ENCODE measurements at regions not wholly inside any gene's neighbourhood (a gene's known extent, or its start where the extent isn't known, plus 50 kb on each side); places are given as distances from the start of the nearest gene placed in this dataset.

GRCh38 chr18:22268641-22269128, 99.3 kb downstream of the GATA6 start:
- intact Hi-C loops (cut with DNase I), result no loop called here
- H3K4me1 ChIP-seq, result no peaks in the 10 kb centered on the region
- DNase-seq (ENCODE audit: low spot score in 2 of 2), result no peak
- no peak overlapping the region for H3K27ac ChIP-seq
- H3K9me3 ChIP-seq, result no peaks in the 10 kb centered on the region
- no peaks in the 10 kb centered on the region for H3K36me3 ChIP-seq
- no peak overlapping the region for H3K4me3 ChIP-seq
- H3K27me3 ChIP-seq, result no peaks in the 10 kb centered on the region
- no peak for TF ChIP-seq CTCF (IDR thresholded peaks at IDR 0.05)

DNA sequence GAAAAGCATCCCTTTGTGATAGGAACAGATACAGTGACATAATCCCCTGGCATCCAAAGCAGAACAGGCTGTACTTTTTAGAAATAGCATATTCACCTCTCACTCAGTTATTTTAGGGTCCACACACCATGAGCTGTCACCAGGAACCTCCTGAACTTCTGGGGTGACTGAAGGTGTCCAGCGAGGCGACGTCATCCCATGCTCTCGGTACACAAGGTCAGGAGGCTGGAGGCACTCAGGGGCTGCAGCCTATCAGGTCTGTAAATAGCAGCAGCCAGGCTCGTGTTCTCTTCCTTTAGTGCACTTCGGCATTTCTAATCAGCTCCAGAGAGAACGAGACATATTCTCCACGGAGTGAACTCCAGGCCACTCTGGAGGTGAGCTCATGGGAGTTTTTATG, 98.3 kb downstream of the GATA6 start:
- intact Hi-C loops (cut with DNase I), result no loop called here
- no peak for DNase-seq (ENCODE audit: low spot score in 2 of 2)
- Histone ChIP-seq H3K36me3 (no peaks in the 10 kb centered on the region), H3K4me1 (no peaks in the 10 kb centered on the region), H3K9me3 (no peaks in the 10 kb centered on the region), H3K27me3 (no peaks in the 10 kb centered on the region), H3K4me3 (no peak overlapping the region), H3K27ac (no peak overlapping the region)
- no peak for TF ChIP-seq CTCF (IDR thresholded peaks at IDR 0.05)

DNA sequence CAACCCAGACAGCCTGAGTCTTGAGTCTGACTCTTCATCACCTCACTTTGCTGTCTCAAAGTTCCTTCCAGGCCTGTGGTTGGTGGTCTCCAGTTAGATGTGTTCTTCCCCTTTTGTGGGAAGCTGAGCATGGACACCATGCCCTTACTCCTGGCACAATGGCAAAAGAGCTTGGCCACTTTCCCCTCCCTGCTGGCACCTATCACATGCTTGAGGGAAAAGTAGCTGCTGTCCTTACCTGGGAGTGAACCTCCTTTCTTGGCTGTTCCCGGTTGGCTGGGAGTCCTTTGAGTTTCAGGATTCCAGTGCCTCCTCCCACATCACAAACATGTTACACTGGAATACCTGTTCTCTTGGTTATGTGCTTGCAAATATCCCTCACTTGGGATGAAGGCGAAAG, 97.8 kb downstream of the GATA6 start:
- intact Hi-C loops (cut with DNase I), result no loop called here
- Histone ChIP-seq H3K9me3 (no peaks in the 10 kb centered on the region), H3K4me1 (no peaks in the 10 kb centered on the region), H3K4me3 (no peak overlapping the region), H3K36me3 (no peaks in the 10 kb centered on the region), H3K27me3 (no peaks in the 10 kb centered on the region), H3K27ac (no peak overlapping the region)
- no peak for DNase-seq (ENCODE audit: low spot score in 2 of 2)
- no peak for TF ChIP-seq CTCF (IDR thresholded peaks at IDR 0.05)

- intact Hi-C loops (cut with DNase I), result no loop called here
- Histone ChIP-seq H3K27ac (no peak overlapping the region), H3K36me3 (no peaks in the 10 kb centered on the region), H3K4me3 (no peak overlapping the region), H3K4me1 (no peaks in the 10 kb centered on the region), H3K27me3 (no peaks in the 10 kb centered on the region), H3K9me3 (no peaks in the 10 kb centered on the region)
- no peak for TF ChIP-seq CTCF (IDR thresholded peaks at IDR 0.05)
- DNase-seq (ENCODE audit: low spot score in 2 of 2), result no peak
These were observed 96.4 kb downstream of the GATA6 start for GRCh38 chr18:22265838-22266237.

DNA sequence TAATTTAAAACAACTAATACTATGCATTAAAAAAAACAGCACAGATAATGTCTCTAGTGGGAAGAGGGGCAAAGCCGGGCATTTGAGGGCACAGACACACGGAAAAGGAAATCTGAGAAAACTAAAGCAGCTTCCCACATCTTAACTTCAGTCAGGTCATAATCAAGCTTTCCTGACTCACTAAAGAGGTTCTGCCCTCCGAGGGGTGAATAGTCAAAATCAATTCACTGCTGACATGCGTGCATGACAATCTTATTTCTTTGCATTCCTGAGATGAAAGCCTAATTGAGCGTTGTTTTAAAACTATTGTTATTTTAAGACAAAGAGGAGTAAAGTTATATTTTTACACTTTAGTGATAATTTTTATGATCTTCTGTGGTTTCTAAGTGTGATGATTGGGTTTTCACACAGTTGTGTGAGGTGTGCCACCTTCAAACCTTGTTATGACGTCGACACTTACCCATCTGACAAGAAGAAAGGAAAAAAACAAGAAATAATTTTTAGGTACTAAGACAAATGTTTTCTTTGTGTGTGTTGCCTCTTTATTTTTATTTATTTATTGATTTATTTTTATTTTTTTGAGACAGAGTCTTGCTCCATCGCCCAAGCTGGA, 90.9 kb downstream of the GATA6 start:
- no peaks in the 10 kb centered on the region for H3K9me3 ChIP-seq
- H3K4me3 ChIP-seq, result no peak overlapping the region
- no peak for TF ChIP-seq CTCF (IDR thresholded peaks at IDR 0.05)
- H3K27ac ChIP-seq, result no peak overlapping the region
- no peak for DNase-seq (ENCODE audit: low spot score in 2 of 2)
- H3K27me3 ChIP-seq, result no peaks in the 10 kb centered on the region
- intact Hi-C loops (cut with DNase I), result no loop called here
- no peaks in the 10 kb centered on the region for H3K36me3 ChIP-seq
- no peaks in the 10 kb centered on the region for H3K4me1 ChIP-seq

Data from ascending aorta (tissue), 2 donors.